Fibroblast of skin of right quadriceps (primary cell): ENCODE measurements at regions not wholly inside any gene's neighbourhood (a gene's known extent, or its start where the extent isn't known, plus 50 kb on each side); places are given as distances from the start of the nearest gene placed in this dataset.
"Not testable (repeated sequence)": the region's sequence is repeated elsewhere in the genome, so short reads cannot be mapped to it uniquely, and the experiment has no call there.

Experiments used
- DNase-seq: peaks from one replicate; pipeline ENCODE4 v3.0.0-alpha.2; 2013

- peak; percentile 61 for DNase-seq
Observed at GRCh38 chr17:13204607-13205237, 186.9 kb upstream of the ELAC2 start.

- DNase-seq = no peak
Observed at GRCh38 chr17:13202835-13203234, 185.0 kb upstream of the ELAC2 start.

GRCh38 chr17:13200671-13201070 is 182.8 kb upstream of the ELAC2 start:
- DNase-seq = no peak

GRCh38 chr17:13199425-13199824 is 181.6 kb upstream of the ELAC2 start:
- DNase-seq = no peak

GRCh38 chr17:13197586-13197985 is 179.8 kb upstream of the ELAC2 start:
- no peak for DNase-seq

- DNase-seq = peak; percentile 36
Observed at GRCh38 chr17:13194887-13195286, 177.1 kb upstream of the ELAC2 start.

- no peak for DNase-seq
Observed at GRCh38 chr17:13182854-13183253, 165.0 kb upstream of the ELAC2 start.

- no peak for DNase-seq
Observed at GRCh38 chr17:13182450-13182849, 164.6 kb upstream of the ELAC2 start.

GRCh38 chr17:13181683-13182082 is 163.9 kb upstream of the ELAC2 start:
- no peak for DNase-seq

GRCh38 chr17:13176436-13176835 is 158.6 kb upstream of the ELAC2 start:
- no peak for DNase-seq

GRCh38 chr17:13171790-13172189 is 154.0 kb upstream of the ELAC2 start:
- DNase-seq = no peak

GRCh38 chr17:13162361-13162760 is 144.5 kb upstream of the ELAC2 start:
- no peak for DNase-seq

GRCh38 chr17:13160790-13161189 is 143.0 kb upstream of the ELAC2 start:
- DNase-seq = no peak

GRCh38 chr17:13160296-13160695 is 142.5 kb upstream of the ELAC2 start:
- DNase-seq = peak; percentile 44

- peak; percentile 22 for DNase-seq
Observed at GRCh38 chr17:13158494-13159240, 140.8 kb upstream of the ELAC2 start.

- DNase-seq = peak; percentile 55
Observed at GRCh38 chr17:13157656-13158055, 139.8 kb upstream of the ELAC2 start.

GRCh38 chr17:13154930-13155329 is 137.1 kb upstream of the ELAC2 start:
- peak; percentile 26 for DNase-seq

GRCh38 chr17:13154398-13154797 is 136.6 kb upstream of the ELAC2 start:
- DNase-seq = peak; percentile 58

- peak; percentile 69 for DNase-seq
Observed at GRCh38 chr17:13153036-13153435, 135.2 kb upstream of the ELAC2 start.

- DNase-seq = peak; percentile 26
Observed at GRCh38 chr17:13152501-13152900, 134.7 kb upstream of the ELAC2 start.

- DNase-seq = not testable (repeated sequence)
Observed at GRCh38 chr17:13150738-13151137, 132.9 kb upstream of the ELAC2 start.

GRCh38 chr17:13143001-13143400 is 125.2 kb upstream of the ELAC2 start:
- no peak for DNase-seq

GRCh38 chr17:13140750-13141149 is 122.9 kb upstream of the ELAC2 start:
- DNase-seq = peak; percentile 48

- DNase-seq = no peak
Observed at GRCh38 chr17:13135506-13135905, 117.7 kb upstream of the ELAC2 start.

- no peak for DNase-seq
Observed at GRCh38 chr17:13134076-13134475, 116.2 kb upstream of the ELAC2 start.
